Osteoblast (primary cell): ENCODE measurements at regions not wholly inside any gene's neighbourhood (a gene's known extent, or its start where the extent isn't known, plus 50 kb on each side); places are given as distances from the start of the nearest gene placed in this dataset.

ENCODE experiments used
- DNase-seq: peaks from one replicate; pipeline ENCODE4 v3.0.0; 2011; ENCODE audit warnings: low spot score, mixed read lengths; ENCODE audit not compliant: insufficient read length; ENCODE audit errors: missing footprints
- H2AFZ ChIP-seq: 2 replicates; pipeline ENCODE4 v1.6.0; 2011; ENCODE audit warnings: mild to moderate bottlenecking, low read length
- H3K27ac ChIP-seq: 2 replicates; pipeline ENCODE4 v1.5.1; 2011; ENCODE audit warnings: mild to moderate bottlenecking, low read depth, low read length, moderate library complexity
- H3K27me3 ChIP-seq: 2 replicates; pipeline ENCODE4 v1.6.0; 2012; ENCODE audit warnings: mild to moderate bottlenecking, control low read depth, inconsistent platforms, low read length, moderate library complexity; ENCODE audit not compliant: insufficient read depth
- H3K36me3 ChIP-seq: 2 replicates; pipeline ENCODE4 v1.5.1; 2011; ENCODE audit warnings: mild to moderate bottlenecking, low read length, control low read depth, moderate library complexity; ENCODE audit not compliant: insufficient read depth
- H3K4me1 ChIP-seq: 2 replicates; pipeline ENCODE4 v1.5.1; 2011; ENCODE audit warnings: mild to moderate bottlenecking, low read length, control low read depth, moderate library complexity; ENCODE audit not compliant: insufficient read depth
- H3K4me2 ChIP-seq: 2 replicates; pipeline ENCODE4 v1.6.0; 2011; ENCODE audit warnings: mild to moderate bottlenecking, low read length; ENCODE audit not compliant: insufficient read depth
- H3K4me3 ChIP-seq: fragments of 200-600 bp; sonication (generic); 3 replicates; pipeline ENCODE4 v1.5.1; 2012; ENCODE audit warnings: mild to moderate bottlenecking, low read length, inconsistent platforms; ENCODE audit not compliant: insufficient read depth
- H3K79me2 ChIP-seq: 2 replicates; pipeline ENCODE4 v1.6.0; 2012; ENCODE audit warnings: mild to moderate bottlenecking, low read length, control low read depth, inconsistent platforms; ENCODE audit not compliant: insufficient read depth
- H3K9me3 ChIP-seq: 2 replicates; pipeline ENCODE4 v1.5.1; 2011; ENCODE audit warnings: low read depth, low read length, control low read depth
- H4K20me1 ChIP-seq: 2 replicates; pipeline ENCODE4 v1.6.0; 2012; ENCODE audit warnings: mild to moderate bottlenecking, low read length, control low read depth; ENCODE audit not compliant: insufficient read depth
- TF ChIP-seq, protein P1 (sequence below): IDR thresholded peaks from 2 replicates; pipeline ENCODE4 v1.5.1; 2011; ENCODE audit warnings: mild to moderate bottlenecking, low read depth, low read length, moderate library complexity; ENCODE audit errors: extremely low read depth

DNA sequence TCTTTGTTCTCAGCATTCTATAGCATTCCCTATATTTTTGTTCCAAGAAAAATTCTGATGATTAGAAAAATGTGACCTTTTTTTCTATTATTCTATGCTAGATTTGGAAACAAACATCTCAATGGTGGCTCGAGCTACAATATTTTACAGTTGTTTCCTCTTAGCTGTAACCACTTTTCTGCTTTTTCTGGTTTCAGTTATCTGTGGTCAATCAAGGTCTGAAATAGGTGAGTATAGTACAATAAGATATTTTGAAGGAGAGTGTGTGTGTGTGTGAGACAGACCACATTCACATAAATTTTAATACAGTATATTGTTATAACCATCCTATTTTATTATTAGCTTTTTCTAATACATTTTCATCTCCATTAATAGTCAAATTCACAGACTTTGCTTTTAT, 564.5 kb upstream of the GHITM start:
- Histone ChIP-seq H4K20me1 (no peaks in the 10 kb centered on the region), H3K27me3 (no peaks in the 10 kb centered on the region), H3K27ac (no peak overlapping the region), H2AFZ (no peak overlapping the region), H3K36me3 (no peaks in the 10 kb centered on the region), H3K4me2 (no peak overlapping the region), H3K79me2 (no peaks in the 10 kb centered on the region), H3K9me3 (no peaks in the 10 kb centered on the region), H3K4me1 (no peaks in the 10 kb centered on the region), H3K4me3 (no peak overlapping the region)
- no peak for DNase-seq
- TF ChIP-seq, protein P1, sequence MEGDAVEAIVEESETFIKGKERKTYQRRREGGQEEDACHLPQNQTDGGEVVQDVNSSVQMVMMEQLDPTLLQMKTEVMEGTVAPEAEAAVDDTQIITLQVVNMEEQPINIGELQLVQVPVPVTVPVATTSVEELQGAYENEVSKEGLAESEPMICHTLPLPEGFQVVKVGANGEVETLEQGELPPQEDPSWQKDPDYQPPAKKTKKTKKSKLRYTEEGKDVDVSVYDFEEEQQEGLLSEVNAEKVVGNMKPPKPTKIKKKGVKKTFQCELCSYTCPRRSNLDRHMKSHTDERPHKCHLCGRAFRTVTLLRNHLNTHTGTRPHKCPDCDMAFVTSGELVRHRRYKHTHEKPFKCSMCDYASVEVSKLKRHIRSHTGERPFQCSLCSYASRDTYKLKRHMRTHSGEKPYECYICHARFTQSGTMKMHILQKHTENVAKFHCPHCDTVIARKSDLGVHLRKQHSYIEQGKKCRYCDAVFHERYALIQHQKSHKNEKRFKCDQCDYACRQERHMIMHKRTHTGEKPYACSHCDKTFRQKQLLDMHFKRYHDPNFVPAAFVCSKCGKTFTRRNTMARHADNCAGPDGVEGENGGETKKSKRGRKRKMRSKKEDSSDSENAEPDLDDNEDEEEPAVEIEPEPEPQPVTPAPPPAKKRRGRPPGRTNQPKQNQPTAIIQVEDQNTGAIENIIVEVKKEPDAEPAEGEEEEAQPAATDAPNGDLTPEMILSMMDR, result no peak

DNA sequence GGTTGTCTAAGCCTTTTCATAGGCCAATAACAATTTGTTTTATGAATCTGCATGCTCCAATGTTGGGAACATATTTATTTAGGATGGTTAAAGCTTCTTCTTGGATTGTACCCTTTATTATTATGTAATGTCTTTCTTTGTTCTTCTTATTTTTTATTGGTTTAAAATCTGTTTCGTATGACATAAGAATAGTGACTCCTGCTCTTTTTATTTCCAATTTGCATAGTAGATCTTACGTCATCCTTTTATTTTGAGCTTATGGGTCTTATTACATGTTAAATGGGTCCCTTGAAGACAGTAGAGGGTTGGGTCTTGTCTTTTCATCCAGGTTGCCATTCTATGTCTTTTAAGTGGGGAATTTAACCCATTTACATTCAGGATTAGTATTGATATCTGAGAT, 561.9 kb upstream of the GHITM start:
- Histone ChIP-seq H3K4me2 (no peak overlapping the region), H3K79me2 (no peaks in the 10 kb centered on the region), H3K9me3 (no peaks in the 10 kb centered on the region), H3K27me3 (no peaks in the 10 kb centered on the region), H3K36me3 (no peaks in the 10 kb centered on the region), H3K4me1 (no peaks in the 10 kb centered on the region), H4K20me1 (no peaks in the 10 kb centered on the region), H3K4me3 (no peak overlapping the region), H3K27ac (no peak overlapping the region), H2AFZ (no peak overlapping the region)
- TF ChIP-seq, protein P1, result no peak
- no peak for DNase-seq

DNA sequence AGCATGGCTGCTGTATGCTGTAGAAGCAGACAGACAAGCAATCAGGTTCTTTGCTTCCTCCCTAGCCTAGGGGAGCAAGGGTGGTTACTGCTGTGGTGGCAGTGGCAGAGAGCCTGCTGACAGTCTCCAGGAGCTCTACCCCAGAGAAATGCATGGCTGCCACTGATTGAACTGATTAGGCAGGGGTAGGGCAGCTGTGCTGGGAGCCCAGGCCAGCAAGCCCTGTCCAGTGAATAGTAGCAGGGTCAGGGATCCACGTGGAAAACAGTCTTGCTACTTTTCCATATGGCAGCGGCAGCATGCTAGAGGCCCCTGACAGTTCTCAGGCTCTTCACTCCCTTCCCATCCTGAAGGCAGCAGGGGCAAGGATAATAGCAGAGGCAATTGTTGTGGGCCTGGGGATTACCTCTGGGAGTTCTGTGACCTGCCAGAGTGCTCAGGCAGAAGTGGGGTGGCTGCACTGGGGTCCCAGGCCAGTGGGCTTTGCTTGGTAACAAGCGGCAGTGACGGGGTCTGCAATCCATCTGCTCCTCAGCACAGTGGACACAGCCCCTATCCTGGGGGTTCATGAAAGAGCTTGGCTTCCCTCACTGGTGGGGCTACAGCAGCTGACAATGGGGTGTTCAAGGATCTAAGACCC, 558.8 kb upstream of the GHITM start:
- no peaks in the 10 kb centered on the region for H3K4me1 ChIP-seq
- no peaks in the 10 kb centered on the region for H3K79me2 ChIP-seq
- H2AFZ ChIP-seq, result no peak overlapping the region
- no peaks in the 10 kb centered on the region for H3K36me3 ChIP-seq
- TF ChIP-seq, protein P1, result no peak
- no peak overlapping the region for H3K4me3 ChIP-seq
- H3K9me3 ChIP-seq, result no peaks in the 10 kb centered on the region
- H4K20me1 ChIP-seq, result no peaks in the 10 kb centered on the region
- no peak for DNase-seq
- H3K4me2 ChIP-seq, result no peak overlapping the region
- H3K27me3 ChIP-seq, result no peaks in the 10 kb centered on the region
- no peak overlapping the region for H3K27ac ChIP-seq

DNA sequence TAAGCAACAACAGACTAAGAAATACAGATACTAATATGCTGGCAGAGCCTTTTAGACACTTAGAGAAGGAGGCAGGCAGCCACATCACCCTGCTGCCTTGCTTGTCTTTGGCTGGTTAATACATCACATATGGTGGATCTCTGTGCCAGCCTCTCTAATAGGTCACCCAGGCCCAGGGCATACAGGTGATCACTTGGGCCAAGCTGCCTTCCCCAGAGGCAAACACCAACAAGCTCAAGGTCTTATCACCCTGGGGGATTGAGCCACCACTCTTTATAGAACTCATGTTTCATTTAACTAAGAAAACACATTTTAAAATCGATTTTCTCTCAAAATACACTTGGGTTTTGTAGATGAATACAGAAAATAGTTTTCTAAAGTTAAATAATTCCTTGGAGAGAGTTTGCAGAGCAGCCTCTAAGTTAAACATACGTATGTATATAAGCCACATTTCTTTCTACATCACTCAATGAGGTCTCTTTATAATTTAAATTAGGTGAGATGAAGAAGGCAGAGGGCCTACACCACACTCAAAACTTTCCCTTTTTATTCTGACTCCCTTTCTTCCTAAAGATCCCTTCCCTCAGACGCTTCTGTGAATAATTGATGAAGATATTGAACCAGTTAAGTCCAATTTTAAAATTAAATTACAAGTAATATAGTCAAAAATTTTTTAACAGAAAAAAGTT, 556.8 kb upstream of the GHITM start:
- Histone ChIP-seq H3K27ac (no peak overlapping the region), H4K20me1 (no peaks in the 10 kb centered on the region), H3K4me3 (no peak overlapping the region), H3K79me2 (no peaks in the 10 kb centered on the region), H3K36me3 (no peaks in the 10 kb centered on the region), H3K4me1 (no peaks in the 10 kb centered on the region), H2AFZ (no peak overlapping the region), H3K9me3 (no peaks in the 10 kb centered on the region), H3K4me2 (no peak overlapping the region), H3K27me3 (no peaks in the 10 kb centered on the region)
- DNase-seq, result no peak
- TF ChIP-seq, protein P1, result no peak
